RKO (cell line): ENCODE measurements at regions not wholly inside any gene's neighbourhood (a gene's known extent, or its start where the extent isn't known, plus 50 kb on each side); places are given as distances from the start of the nearest gene placed in this dataset.
A peak's percentile ranks its signal among the peaks of the same experiment; 100 is the strongest.
"Not testable (repeated sequence)": the region's sequence is repeated elsewhere in the genome, so short reads cannot be mapped to it uniquely, and the experiment has no call there.

Experiments
- DNase-seq: peaks from one replicate; pipeline ENCODE4 v3.0.0-alpha.2; 2016; ENCODE audit warnings: low spot score

- not testable (repeated sequence) for DNase-seq
Observed at GRCh38 chr10:46095943-46096342, 49.9 kb upstream of the MSMB start.

- peak; percentile 25 for DNase-seq
Observed at GRCh38 chr10:46096446-46096845, 50.4 kb upstream of the MSMB start.

- no peak for DNase-seq
Observed at GRCh38 chr10:46096909-46097575, 51.0 kb upstream of the MSMB start.

GRCh38 chr10:46097576-46098317 lies 51.7 kb upstream of the MSMB start:
- no peak for DNase-seq

DNA sequence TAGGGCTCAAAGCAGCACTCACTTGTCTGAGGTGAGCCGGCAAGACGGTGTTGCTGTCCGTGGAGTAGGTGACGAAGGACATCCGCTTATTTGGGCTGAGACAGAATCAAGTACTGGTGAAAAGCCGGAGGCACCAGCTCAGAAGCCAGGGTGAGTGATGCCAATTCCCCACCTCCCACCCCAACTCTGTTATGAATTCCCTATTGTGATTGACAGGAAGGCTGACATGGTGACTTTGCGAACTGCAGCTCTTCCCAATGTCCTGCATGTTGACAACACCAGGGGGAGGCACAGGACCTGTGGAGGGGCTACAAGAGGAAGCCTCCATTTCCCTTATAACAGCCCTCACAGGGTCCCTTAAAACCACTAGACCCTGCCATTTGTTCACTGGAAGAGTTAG lies 52.3 kb upstream of the MSMB start:
- no peak for DNase-seq

GRCh38 chr10:46098925-46099324 lies 52.9 kb upstream of the MSMB start:
- DNase-seq, result not testable (repeated sequence)

GRCh38 chr10:46104071-46104585 lies 58.1 kb upstream of the MSMB start:
- DNase-seq, result no peak

DNA sequence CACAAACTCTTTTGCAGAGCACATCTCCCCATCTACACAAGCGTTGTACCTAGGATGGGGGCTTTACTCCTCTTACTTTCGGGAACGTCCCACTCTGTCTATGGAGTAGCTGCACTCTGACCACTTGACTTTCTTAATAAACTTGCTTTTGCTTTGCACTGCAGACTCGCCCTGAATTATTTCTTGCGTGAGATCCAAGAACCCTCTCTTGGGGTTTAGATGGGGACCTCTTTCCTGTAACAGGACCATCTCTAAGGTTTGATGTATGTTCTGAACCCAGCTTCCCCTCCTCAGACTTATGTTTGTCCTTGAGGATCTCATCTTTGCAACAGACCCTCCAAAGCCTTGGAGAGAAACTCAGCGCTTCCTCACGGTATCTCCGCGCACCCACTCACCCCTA lies 59.3 kb upstream of the MSMB start:
- not testable (repeated sequence) for DNase-seq

DNA sequence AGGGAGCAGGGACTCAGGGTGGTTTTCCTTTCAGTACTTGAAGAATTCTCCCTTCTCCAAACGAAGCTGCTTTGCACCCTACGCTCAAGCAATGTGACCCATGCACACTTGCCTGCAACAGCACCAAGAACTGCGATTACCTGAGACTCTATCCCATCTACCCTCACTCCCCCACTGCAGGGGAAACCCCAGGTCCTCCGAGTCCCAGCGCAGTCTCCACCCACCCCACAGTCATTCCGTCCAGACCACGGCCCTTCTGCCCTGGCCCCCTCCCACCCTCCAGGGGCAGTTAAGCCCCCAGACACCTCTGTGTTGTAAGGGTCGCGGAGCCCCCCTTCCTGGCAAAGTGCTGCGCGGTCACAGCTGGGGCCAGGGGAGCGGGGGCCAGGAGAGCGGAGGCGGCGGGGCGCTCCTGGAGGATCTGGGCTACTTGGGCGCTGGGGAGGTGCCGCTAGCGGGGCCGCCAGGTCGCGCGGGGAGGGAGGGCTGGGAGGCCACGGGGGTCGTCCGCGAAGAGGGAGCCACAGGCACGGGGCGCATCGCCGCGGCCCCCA lies 59.9 kb upstream of the MSMB start:
- DNase-seq, result not testable (repeated sequence)

GRCh38 chr10:46106410-46107255 lies 60.6 kb upstream of the MSMB start:
- DNase-seq, result no peak

DNA sequence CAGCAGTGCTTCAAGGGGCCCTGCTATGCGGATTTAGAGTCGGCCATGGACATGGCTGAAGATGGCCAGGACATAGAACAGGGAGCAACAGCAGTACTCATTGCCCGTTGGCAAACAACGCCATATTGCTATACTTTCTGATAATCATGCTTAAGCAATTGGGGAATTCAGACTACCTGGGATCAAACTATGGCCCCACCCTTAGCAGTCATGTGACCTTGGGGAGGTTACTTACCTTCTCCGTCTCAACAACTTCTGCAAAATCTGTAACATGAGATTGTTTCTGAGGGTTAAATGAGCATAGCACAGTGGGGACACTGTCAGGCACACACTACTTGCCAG lies 62.1 kb upstream of the MSMB start:
- DNase-seq, result not testable (repeated sequence)

DNA sequence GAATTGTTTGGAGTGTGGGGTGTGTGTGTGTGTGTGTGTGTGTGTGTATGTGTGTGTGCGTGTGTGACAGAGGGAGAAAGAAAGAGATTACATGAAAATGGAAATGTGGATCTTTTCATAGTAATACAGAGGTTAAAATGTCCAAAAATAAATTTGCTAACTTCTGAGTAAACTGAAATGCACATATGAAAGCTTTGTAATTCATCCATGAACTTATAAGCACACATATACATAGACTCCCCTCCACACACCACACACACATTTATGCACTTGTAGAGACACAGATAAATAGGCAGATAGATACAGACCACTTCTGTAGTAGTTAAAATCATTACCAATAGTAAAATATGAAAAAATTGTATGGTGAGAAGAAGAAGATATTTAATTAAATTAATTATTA lies 108.2 kb upstream of the MSMB start:
- DNase-seq, result not testable (repeated sequence)

DNA sequence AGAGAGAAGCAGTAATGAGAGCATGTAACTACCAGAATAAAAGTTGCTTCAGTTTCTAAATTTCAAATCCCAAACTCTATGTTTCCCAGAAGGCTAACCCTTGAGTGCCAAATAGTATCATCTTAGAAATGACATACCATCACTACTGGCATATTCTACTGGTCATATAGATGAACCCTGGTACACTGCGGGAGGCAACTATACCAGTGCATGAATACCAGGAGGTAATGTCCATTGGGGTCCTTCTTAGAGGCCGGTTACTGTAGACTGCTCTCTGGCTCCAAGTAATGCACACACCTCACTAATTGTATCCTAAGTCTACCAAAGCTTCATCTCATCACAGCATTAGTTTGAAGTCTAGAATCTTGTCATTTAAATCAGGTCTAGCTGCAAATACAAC lies 108.6 kb upstream of the MSMB start:
- not testable (repeated sequence) for DNase-seq

- not testable (repeated sequence) for DNase-seq
Observed at GRCh38 chr10:46156866-46157265, 110.8 kb upstream of the MSMB start.

GRCh38 chr10:46169736-46170135 lies 117.1 kb upstream of the ANTXRL start:
- no peak for DNase-seq

DNA sequence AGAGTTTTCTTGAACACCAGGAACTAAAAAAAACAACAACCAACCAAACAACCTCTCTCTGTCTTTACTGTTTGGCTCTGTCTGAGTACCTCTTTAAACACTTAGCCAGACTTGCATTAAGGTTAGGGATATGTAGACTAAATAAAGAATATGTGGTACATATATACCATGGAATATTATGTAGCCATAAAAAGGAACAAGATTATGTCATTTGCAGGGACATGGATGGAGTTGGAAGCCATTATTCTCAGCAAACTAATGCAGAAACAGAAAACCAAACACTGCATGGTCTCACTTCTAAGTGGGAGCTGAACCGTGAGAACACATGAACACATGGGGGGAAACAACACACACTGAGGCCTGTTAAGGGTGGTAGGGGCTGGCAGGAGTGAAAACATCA lies 116.0 kb upstream of the ANTXRL start:
- no peak for DNase-seq

- no peak for DNase-seq
Observed at GRCh38 chr10:46171661-46172060, 115.1 kb upstream of the ANTXRL start.

GRCh38 chr10:46175296-46175695 lies 111.5 kb upstream of the ANTXRL start:
- DNase-seq, result no peak

GRCh38 chr10:46175831-46176230 lies 111.0 kb upstream of the ANTXRL start:
- no peak for DNase-seq

- DNase-seq, result not testable (repeated sequence)
Observed at GRCh38 chr10:46187431-46187830, 99.4 kb upstream of the ANTXRL start.

- DNase-seq, result no peak
Observed at GRCh38 chr10:46197050-46197449, 89.7 kb upstream of the ANTXRL start.

DNA sequence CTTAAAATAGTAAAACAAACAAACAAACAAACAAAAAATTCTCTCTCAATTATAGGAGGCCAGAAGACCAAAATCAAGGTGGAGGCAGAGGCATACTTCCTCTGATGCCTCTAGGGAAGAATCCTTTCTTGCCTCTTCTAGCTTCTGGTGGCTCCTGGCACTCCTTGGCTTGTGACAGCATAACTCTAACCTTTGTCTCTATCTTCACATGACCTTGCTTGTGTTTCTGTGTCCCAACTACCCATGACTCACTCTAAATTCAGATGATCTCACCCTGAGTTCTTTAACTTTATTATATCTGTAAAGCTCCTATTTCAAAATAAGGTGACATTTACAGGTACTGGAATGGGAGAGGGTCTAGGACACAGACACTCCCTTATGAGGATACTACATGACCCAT lies 88.3 kb upstream of the ANTXRL start:
- DNase-seq, result peak; percentile 53
